Iris pigment epithelial cell (primary cell): ENCODE measurements at regions not wholly inside any gene's neighbourhood (a gene's known extent, or its start where the extent isn't known, plus 50 kb on each side); places are given as distances from the start of the nearest gene placed in this dataset.

Source experiments
- DNase-seq: peaks from one replicate; pipeline ENCODE4 v3.0.0-alpha.2; 2011; ENCODE audit warnings: low read depth

GRCh38 chr7:45984386-45985295 lies 63.6 kb upstream of the IGFBP3 start:
- DNase-seq, result no peak

- DNase-seq, result no peak
Measured at GRCh38 chr7:45983720-45984255, 62.7 kb upstream of the IGFBP3 start.

GRCh38 chr7:45982907-45983719 lies 62.0 kb upstream of the IGFBP3 start:
- no peak for DNase-seq

GRCh38 chr7:45982132-45982531 lies 61.1 kb upstream of the IGFBP3 start:
- no peak for DNase-seq

- DNase-seq, result no peak
Measured at GRCh38 chr7:45980973-45981372, 59.9 kb upstream of the IGFBP3 start.

- DNase-seq, result peak; percentile 72
Measured at GRCh38 chr7:45980181-45980905, 59.3 kb upstream of the IGFBP3 start.

GRCh38 chr7:45979275-45980180 lies 58.5 kb upstream of the IGFBP3 start:
- DNase-seq, result no peak

GRCh38 chr7:45978731-45979211 lies 57.7 kb upstream of the IGFBP3 start:
- peak; percentile 24 for DNase-seq

GRCh38 chr7:45978010-45978681 lies 57.1 kb upstream of the IGFBP3 start:
- DNase-seq, result peak; percentile 97

- DNase-seq, result no peak
Measured at GRCh38 chr7:45977256-45977780, 56.2 kb upstream of the IGFBP3 start.

GRCh38 chr7:45976485-45976856 lies 55.4 kb upstream of the IGFBP3 start:
- no peak for DNase-seq

- DNase-seq, result no peak
Measured at GRCh38 chr7:45975847-45976484, 54.9 kb upstream of the IGFBP3 start.

- DNase-seq, result peak; percentile 16
Measured at GRCh38 chr7:45975367-45975766, 54.3 kb upstream of the IGFBP3 start.

- DNase-seq, result no peak
Measured at GRCh38 chr7:45974540-45975360, 53.7 kb upstream of the IGFBP3 start.

GRCh38 chr7:45973725-45974532 lies 52.9 kb upstream of the IGFBP3 start:
- DNase-seq, result peak; percentile 31

- DNase-seq, result no peak
Measured at GRCh38 chr7:45972629-45973312, 51.7 kb upstream of the IGFBP3 start.

- DNase-seq, result no peak
Measured at GRCh38 chr7:45971661-45972175, 50.6 kb upstream of the IGFBP3 start.
